Upper lobe of left lung (tissue), 4 donors: ENCODE measurements at regions not wholly inside any gene's neighbourhood (a gene's known extent, or its start where the extent isn't known, plus 50 kb on each side); places are given as distances from the start of the nearest gene placed in this dataset.

Experiments used
- CTCF ChIP-seq, 6 experiments: fragments of 450-650 bp in 4 of 6; fragments of 200-600 bp in 2 of 6; sonication (generic) in 2 of 6; IDR thresholded peaks; one replicate each; pipeline ENCODE4 v1.5.1; 2016 to 2019; ENCODE audit warnings: antibody characterized with exemption in 6 of 6
- POLR2AphosphoS5 ChIP-seq, 2 donors: sonication (generic); formaldehyde crosslinking; IDR thresholded peaks; one replicate each; pipeline ENCODE4 v1.5.1; 2017; ENCODE audit warnings: antibody characterized with exemption in 2 of 2

GRCh38 chr13:44015118-44015517 is 135.4 kb downstream of the LACC1 start:
- no peak for TF ChIP-seq CTCF (IDR thresholded peaks at IDR 0.05)
- TF ChIP-seq POLR2AphosphoS5 (IDR thresholded peaks at IDR 0.05): no peak
